ENCODE measurements at regions not wholly inside any gene's neighbourhood (a gene's known extent, or its start where the extent isn't known, plus 50 kb on each side); places are given as distances from the start of the nearest gene placed in this dataset.
A peak's percentile ranks its signal among the peaks of the same experiment; 100 is the strongest.
"Not testable (repeated sequence)": the region's sequence is repeated elsewhere in the genome, so short reads cannot be mapped to it uniquely, and the experiment has no call there.

GRCh38 chr7:104264285-104264684, 56.5 kb upstream of the ORC5 start:
- Histone ChIP-seq H3K36me3 (no peaks in the 10 kb centered on the region), H3K27ac (no peak overlapping the region), H3K27me3 (no peaks in the 10 kb centered on the region), H3K9me3 (no peaks in the 10 kb centered on the region), H3K4me1 (no peaks in the 10 kb centered on the region), H3K9ac (ENCODE audit: low read depth in 2 of 2, low read length in 2 of 2) (no peak overlapping the region), H3K4me3 (no peak overlapping the region)
- DNase-seq, result no peak
- intact Hi-C loops (cut with DNase I), result no loop called here
- TF ChIP-seq CTCF (IDR thresholded peaks at IDR 0.05), result no peak

- Histone ChIP-seq H3K36me3 (no peaks in the 10 kb centered on the region), H3K4me1 (no peaks in the 10 kb centered on the region), H3K27ac (no peak overlapping the region), H3K9me3 (no peaks in the 10 kb centered on the region), H3K9ac (ENCODE audit: low read depth in 2 of 2, low read length in 2 of 2) (no peak overlapping the region), H3K27me3 (no peaks in the 10 kb centered on the region), H3K4me3 (no peak overlapping the region)
- no peak for DNase-seq
- TF ChIP-seq CTCF (IDR thresholded peaks at IDR 0.05), result no peak
- intact Hi-C loops (cut with DNase I), result no loop called here
Observed at GRCh38 chr7:104267701-104268368, 60.0 kb upstream of the ORC5 start.

- H3K4me1 ChIP-seq, result no peaks in the 10 kb centered on the region
- H3K27ac ChIP-seq, result no peak overlapping the region
- H3K9me3 ChIP-seq, result no peaks in the 10 kb centered on the region
- H3K4me3 ChIP-seq, result no peak overlapping the region
- H3K36me3 ChIP-seq, result no peaks in the 10 kb centered on the region
- TF ChIP-seq CTCF (IDR thresholded peaks at IDR 0.05), result no peak
- no peak for DNase-seq
- H3K27me3 ChIP-seq, result no peaks in the 10 kb centered on the region
- H3K9ac ChIP-seq (ENCODE audit: low read depth in 2 of 2, low read length in 2 of 2), result no peak overlapping the region
- intact Hi-C loops (cut with DNase I), result loop anchor here (5.0 kb wide), 2 partner anchors 280 to 575 kb away; no protein-coding TSS in a partner anchor
Observed at GRCh38 chr7:104271948-104272347, 56.5 kb upstream of the LHFPL3 start.

- Histone ChIP-seq H3K36me3 (no peaks in the 10 kb centered on the region), H3K9ac (ENCODE audit: low read depth in 2 of 2, low read length in 2 of 2) (no peak overlapping the region), H3K27ac (no peak overlapping the region), H3K27me3 (no peaks in the 10 kb centered on the region), H3K9me3 (no peaks in the 10 kb centered on the region), H3K4me1 (no peaks in the 10 kb centered on the region), H3K4me3 (no peak overlapping the region)
- DNase-seq, result peak; percentile 20
- TF ChIP-seq CTCF (IDR thresholded peaks at IDR 0.05), result peak; percentile 56
- intact Hi-C loops (cut with DNase I), result loop anchor here (5.0 kb wide), 2 partner anchors 279 to 574 kb away; no protein-coding TSS in a partner anchor
Observed at GRCh38 chr7:104272767-104273384, 55.5 kb upstream of the LHFPL3 start.

GRCh38 chr7:104275900-104276299, 52.5 kb upstream of the LHFPL3 start:
- Histone ChIP-seq H3K9ac (ENCODE audit: low read depth in 2 of 2, low read length in 2 of 2) (no peak overlapping the region), H3K9me3 (no peaks in the 10 kb centered on the region), H3K27ac (no peak overlapping the region), H3K4me3 (no peak overlapping the region), H3K4me1 (no peaks in the 10 kb centered on the region), H3K27me3 (no peaks in the 10 kb centered on the region), H3K36me3 (no peaks in the 10 kb centered on the region)
- no peak for TF ChIP-seq CTCF (IDR thresholded peaks at IDR 0.05)
- intact Hi-C loops (cut with DNase I), result no loop called here
- DNase-seq, result no peak

- intact Hi-C loops (cut with DNase I), result not testable (repeated sequence)
Observed at GRCh38 chr7:104276730-104277129, 51.7 kb upstream of the LHFPL3 start.

More at GRCh38 chr7:104276730-104277129, 51.7 kb upstream of the LHFPL3 start:
- not testable (repeated sequence) for H3K27ac ChIP-seq; H3K4me3 ChIP-seq; H3K27me3 ChIP-seq; DNase-seq; H3K9ac ChIP-seq (ENCODE audit: low read depth in 2 of 2, low read length in 2 of 2); H3K36me3 ChIP-seq; H3K4me1 ChIP-seq; H3K9me3 ChIP-seq

Data from colonic mucosa (tissue), 4 donors.